HCT116 (cell line): ENCODE measurements at regions not wholly inside any gene's neighbourhood (a gene's known extent, or its start where the extent isn't known, plus 50 kb on each side); places are given as distances from the start of the nearest gene placed in this dataset.

Experiments
- ATAC-seq: fragments of 200-7000 bp; cut with Tn5 transposase; 2 replicates; pipeline ENCODE4 v1.9.1; 2020; ENCODE audit warnings: mild to moderate bottlenecking, moderate library complexity
- BruUV-seq: library from RNA; stranded (reverse); fragments of 400-500 nt; replicated peaks from 2 replicates; lab custom pipeline; 2021; lab: Mats Ljungman, UMichigan
- CTCF ChIA-PET: fragments of 300-600 bp; sonication (Branson Sonifier 250); formaldehyde crosslinking; loops from one replicate; lab custom pipeline; 2021; ENCODE audit warnings: antibody characterized with exemption; lab: Charles Lee
- POLR2A ChIA-PET: fragments of 300-600, 350-600 bp; sonication (Branson Sonifier 250); formaldehyde crosslinking; loops from one replicate; lab custom pipeline; 2021; ENCODE audit warnings: antibody characterized with exemption; lab: Charles Lee
- RAD21 ChIA-PET, 2 experiments: fragments of 300-600 bp; sonication (Branson Sonifier 250); formaldehyde crosslinking; loops; one replicate each; lab custom pipeline; 2023; ENCODE audit warnings: low total read pairs in 2 of 2; ENCODE audit not compliant: uncharacterized antibody in 2 of 2, unreplicated experiment in 2 of 2, low non-redundant PET in 1 of 2; lab: Charles Lee
- DNase-seq: peaks from one replicate; pipeline ENCODE4 v3.0.0-alpha.2; 2010; ENCODE audit warnings: low read depth, low spot score
- H2AFZ ChIP-seq: fragments of 200-600 bp; shearing (Covaris generic), sonication (generic); 2 replicates; pipeline ENCODE4 v1.6.1; 2017; ENCODE audit warnings: low read depth, mixed run types, mixed read lengths, antibody characterized with exemption, low read length; ENCODE audit not compliant: poor library complexity, severe bottlenecking
- H3K27ac ChIP-seq: 2 replicates; pipeline ENCODE4 v1.5.1; 2012; ENCODE audit warnings: low read depth, low read length
- H3K27me3 ChIP-seq: fragments of 200-600 bp; sonication (generic); 2 replicates; pipeline ENCODE4 v1.6.1; 2016; ENCODE audit warnings: mixed run types, low read length, mixed read lengths; ENCODE audit not compliant: insufficient read depth
- H3K36me3 ChIP-seq, 2 experiments: fragments of 200-500 bp in 1 of 2; fragments of 200-600 bp in 1 of 2; sonication (Bioruptor generic) in 1 of 2; sonication (generic) in 1 of 2; 2 replicates each; pipeline versions ENCODE4 v1.5.1 to v1.6.1; 2014 to 2016; ENCODE audit warnings: low read length in 2 of 2, inconsistent platforms in 1 of 2, mixed read lengths in 1 of 2, mixed run types in 1 of 2; ENCODE audit not compliant: insufficient read depth in 2 of 2, control insufficient read depth in 1 of 2
- H3K4me1 ChIP-seq, 2 experiments: fragments of 200-600 bp in 1 of 2; sonication (generic) in 1 of 2; 2 replicates each; pipeline versions ENCODE4 v1.5.1 to v1.6.1; 2012 to 2017; ENCODE audit warnings: low read length in 2 of 2, inconsistent platforms in 1 of 2, mild to moderate bottlenecking in 1 of 2, mixed read lengths in 1 of 2, mixed run types in 1 of 2, moderate library complexity in 1 of 2; ENCODE audit not compliant: insufficient read depth in 2 of 2, control insufficient read depth in 1 of 2
- H3K4me2 ChIP-seq: fragments of 200-600 bp; sonication (generic); 2 replicates; pipeline ENCODE4 v1.6.1; 2017; ENCODE audit warnings: mixed run types, low read length, mixed read lengths
- H3K4me3 ChIP-seq, 2 experiments: fragments of 200-600 bp in 1 of 2; sonication (generic) in 1 of 2; replicated peaks in 1 of 2; 2 replicates each; pipeline ENCODE4 v1.5.1; 2011 to 2016; ENCODE audit warnings: low read length in 2 of 2, control low read depth in 1 of 2, low read depth in 1 of 2, mild to moderate bottlenecking in 1 of 2, mixed read lengths in 1 of 2, mixed run types in 1 of 2
- H3K79me2 ChIP-seq: fragments of 200-600 bp; sonication (generic); 2 replicates; pipeline ENCODE4 v1.6.1; 2017; ENCODE audit warnings: mild to moderate bottlenecking, mixed run types, low read length, moderate library complexity, mixed read lengths; ENCODE audit not compliant: insufficient read depth
- H3K9ac ChIP-seq: fragments of 200-600 bp; sonication (generic); 2 replicates; pipeline ENCODE4 v1.6.1; 2016; ENCODE audit warnings: low read length, mixed read lengths
- H3K9me2 ChIP-seq: fragments of 200-600 bp; sonication (generic), shearing (Covaris generic); 2 replicates; pipeline ENCODE4 v1.6.1; 2017; ENCODE audit warnings: mixed run types, mild to moderate bottlenecking, moderate library complexity; ENCODE audit not compliant: insufficient read depth
- H3K9me3 ChIP-seq, 2 experiments: fragments of 200-500 bp in 1 of 2; fragments of 200-600 bp in 1 of 2; sonication (Bioruptor generic) in 1 of 2; sonication (generic) in 1 of 2; 2 replicates each; pipeline ENCODE4 v1.6.1; 2014 to 2017; ENCODE audit warnings: low read length in 2 of 2, mixed read lengths in 2 of 2, inconsistent platforms in 1 of 2, low read depth in 1 of 2, mild to moderate bottlenecking in 1 of 2, mixed run types in 1 of 2, moderate library complexity in 1 of 2; ENCODE audit not compliant: control insufficient read depth in 1 of 2, insufficient read depth in 1 of 2
- H4K20me1 ChIP-seq: fragments of 200-600 bp; sonication (generic), shearing (Covaris generic); 2 replicates; pipeline ENCODE4 v1.6.1; 2017; ENCODE audit warnings: mixed run types, mild to moderate bottlenecking, moderate library complexity; ENCODE audit not compliant: insufficient read depth
- CBX3 ChIP-seq: IDR thresholded peaks from 2 replicates; pipeline ENCODE4 v1.6.1; 2012; ENCODE audit warnings: low read depth
- ELF1 ChIP-seq: IDR thresholded peaks from 2 replicates; pipeline ENCODE4 v1.6.1; 2012; ENCODE audit warnings: low read depth, borderline replicate concordance
- EZH2 ChIP-seq: fragments of 200-600 bp; sonication (generic); IDR thresholded peaks from 2 replicates; pipeline ENCODE4 v1.6.1; 2017; ENCODE audit warnings: antibody characterized with exemption, mixed run types
- FOSL1 ChIP-seq: IDR thresholded peaks from 2 replicates; pipeline ENCODE4 v1.6.1; 2012; ENCODE audit warnings: low read depth
- JUND ChIP-seq: IDR thresholded peaks from 2 replicates; pipeline ENCODE4 v1.6.1; 2012
- POLR2AphosphoS5 ChIP-seq: IDR thresholded peaks from 2 replicates; pipeline ENCODE4 v1.6.1; 2011; ENCODE audit warnings: mild to moderate bottlenecking, low read depth, low read length, moderate library complexity
- SIN3A ChIP-seq: IDR thresholded peaks from 2 replicates; pipeline ENCODE4 v1.6.1; 2012; ENCODE audit warnings: low read depth
- SRF ChIP-seq: IDR thresholded peaks from 2 replicates; pipeline ENCODE4 v1.6.1; 2012; ENCODE audit warnings: low read depth
- YY1 ChIP-seq: IDR thresholded peaks from 2 replicates; pipeline ENCODE4 v1.6.1; 2011; ENCODE audit warnings: low read length, low read depth, moderate library complexity, mild to moderate bottlenecking; ENCODE audit not compliant: insufficient replicate concordance; ENCODE audit errors: extremely low read depth
- ZNF274 ChIP-seq: fragments of 200-500 bp; sonication (Bioruptor generic); IDR thresholded peaks from 2 replicates; pipeline ENCODE4 v1.6.1; 2014; ENCODE audit warnings: mild to moderate bottlenecking, low read depth, low read length, inconsistent platforms
- intact Hi-C: fragments of 100-400 bp; cut with micrococcal nuclease; formaldehyde crosslinking; loops from 2 replicates; pipeline ENCODE4 v1.10.0; 2022
- TF ChIP-seq, protein P1 (sequence below): IDR thresholded peaks from 2 replicates; pipeline ENCODE4 v1.6.1; 2011; ENCODE audit warnings: mild to moderate bottlenecking, low read length, moderate library complexity; ENCODE audit not compliant: insufficient replicate concordance; ENCODE audit errors: extremely low read depth
- TF ChIP-seq, protein P2 (sequence below): IDR thresholded peaks from 2 replicates; pipeline ENCODE4 v1.6.1; 2012; ENCODE audit warnings: low read depth
- TF ChIP-seq, protein P3 (sequence below): IDR thresholded peaks from 2 replicates; pipeline ENCODE4 v1.6.1; 2012
- TF ChIP-seq, protein P4 (sequence below), 3 experiments: fragments of 200-600 bp in 1 of 3; sonication (generic) in 1 of 3; IDR thresholded peaks in 2 of 3; conservative IDR thresholded peaks in 1 of 3; 2 replicates each; pipeline ENCODE4 v1.5.1; 2012 to 2017; ENCODE audit warnings: low read depth in 2 of 3, low read length in 2 of 3, antibody characterized with exemption in 1 of 3, borderline replicate concordance in 1 of 3, control low read depth in 1 of 3, mild to moderate bottlenecking in 1 of 3, mixed read lengths in 1 of 3, mixed run types in 1 of 3, moderate library complexity in 1 of 3; ENCODE audit not compliant: insufficient read depth in 1 of 3

DNA sequence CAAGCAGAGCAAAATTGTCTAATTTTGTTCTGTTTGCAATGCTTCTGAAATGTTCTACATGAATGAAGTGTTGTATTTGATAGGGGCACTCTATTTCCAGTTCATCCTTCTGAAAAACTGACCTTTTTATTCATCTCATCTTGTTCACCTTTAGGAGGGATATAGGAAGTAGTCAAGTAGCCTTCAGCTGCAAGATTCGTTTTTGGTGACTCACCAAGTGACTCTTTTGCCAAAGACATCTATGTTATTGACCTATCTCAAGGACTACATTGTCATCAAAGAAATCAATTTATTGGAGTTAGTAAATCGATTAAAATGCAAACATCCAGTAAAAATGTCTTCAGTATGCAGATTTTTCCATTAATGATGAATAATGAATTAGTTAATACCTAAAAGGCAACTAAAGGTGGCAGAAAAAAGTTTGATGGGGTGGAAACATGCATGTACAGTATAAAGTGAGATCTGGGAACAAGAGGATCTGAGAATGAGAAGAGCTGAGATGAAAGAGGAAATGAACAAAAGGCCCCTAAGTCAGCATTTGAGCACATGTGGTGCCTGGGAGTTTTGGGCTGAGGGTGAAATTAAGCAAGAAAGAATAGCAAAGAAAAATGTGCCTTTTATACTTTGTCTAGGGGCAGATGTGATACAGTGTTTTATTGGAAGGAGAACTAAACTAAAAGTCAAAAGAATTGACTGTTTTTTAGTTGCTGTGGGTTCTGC is 255.1 kb upstream of the LINC00305 start (continued):
- TF ChIP-seq, protein P1, sequence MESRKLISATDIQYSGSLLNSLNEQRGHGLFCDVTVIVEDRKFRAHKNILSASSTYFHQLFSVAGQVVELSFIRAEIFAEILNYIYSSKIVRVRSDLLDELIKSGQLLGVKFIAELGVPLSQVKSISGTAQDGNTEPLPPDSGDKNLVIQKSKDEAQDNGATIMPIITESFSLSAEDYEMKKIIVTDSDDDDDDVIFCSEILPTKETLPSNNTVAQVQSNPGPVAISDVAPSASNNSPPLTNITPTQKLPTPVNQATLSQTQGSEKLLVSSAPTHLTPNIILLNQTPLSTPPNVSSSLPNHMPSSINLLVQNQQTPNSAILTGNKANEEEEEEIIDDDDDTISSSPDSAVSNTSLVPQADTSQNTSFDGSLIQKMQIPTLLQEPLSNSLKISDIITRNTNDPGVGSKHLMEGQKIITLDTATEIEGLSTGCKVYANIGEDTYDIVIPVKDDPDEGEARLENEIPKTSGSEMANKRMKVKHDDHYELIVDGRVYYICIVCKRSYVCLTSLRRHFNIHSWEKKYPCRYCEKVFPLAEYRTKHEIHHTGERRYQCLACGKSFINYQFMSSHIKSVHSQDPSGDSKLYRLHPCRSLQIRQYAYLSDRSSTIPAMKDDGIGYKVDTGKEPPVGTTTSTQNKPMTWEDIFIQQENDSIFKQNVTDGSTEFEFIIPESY, result no peak

DNA sequence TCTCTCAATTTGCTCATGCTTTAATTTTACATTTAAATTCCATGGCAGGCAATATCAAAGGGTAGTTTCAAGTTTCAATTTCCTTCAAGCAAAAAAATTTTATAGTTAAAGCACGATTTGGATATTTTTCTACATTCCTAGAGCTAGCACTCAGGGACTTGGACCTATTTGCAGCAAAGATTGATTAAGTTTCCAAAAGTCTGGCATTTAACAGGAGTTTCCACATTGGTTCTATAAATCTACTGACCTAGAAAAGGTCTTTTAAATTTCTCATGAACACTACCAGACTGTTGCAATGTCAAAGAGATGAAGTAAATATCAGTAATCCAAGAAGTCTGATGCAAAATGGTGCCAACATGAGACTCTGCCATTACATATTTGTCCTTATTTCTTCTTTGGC is 253.7 kb upstream of the LINC00305 start:
- intact Hi-C loops, result no loop called here
- H3K9ac ChIP-seq, result no peak overlapping the region
- no peak overlapping the region for H3K4me2 ChIP-seq
- ATAC-seq (no peak), DNase-seq (no peak)
- RAD21 ChIA-PET, result no interaction called here
- no peak for TF ChIP-seq SIN3A
- no peak for TF ChIP-seq JUND
- TF ChIP-seq, protein P1, result no peak
- TF ChIP-seq EZH2, result no peak
- TF ChIP-seq, protein P2, sequence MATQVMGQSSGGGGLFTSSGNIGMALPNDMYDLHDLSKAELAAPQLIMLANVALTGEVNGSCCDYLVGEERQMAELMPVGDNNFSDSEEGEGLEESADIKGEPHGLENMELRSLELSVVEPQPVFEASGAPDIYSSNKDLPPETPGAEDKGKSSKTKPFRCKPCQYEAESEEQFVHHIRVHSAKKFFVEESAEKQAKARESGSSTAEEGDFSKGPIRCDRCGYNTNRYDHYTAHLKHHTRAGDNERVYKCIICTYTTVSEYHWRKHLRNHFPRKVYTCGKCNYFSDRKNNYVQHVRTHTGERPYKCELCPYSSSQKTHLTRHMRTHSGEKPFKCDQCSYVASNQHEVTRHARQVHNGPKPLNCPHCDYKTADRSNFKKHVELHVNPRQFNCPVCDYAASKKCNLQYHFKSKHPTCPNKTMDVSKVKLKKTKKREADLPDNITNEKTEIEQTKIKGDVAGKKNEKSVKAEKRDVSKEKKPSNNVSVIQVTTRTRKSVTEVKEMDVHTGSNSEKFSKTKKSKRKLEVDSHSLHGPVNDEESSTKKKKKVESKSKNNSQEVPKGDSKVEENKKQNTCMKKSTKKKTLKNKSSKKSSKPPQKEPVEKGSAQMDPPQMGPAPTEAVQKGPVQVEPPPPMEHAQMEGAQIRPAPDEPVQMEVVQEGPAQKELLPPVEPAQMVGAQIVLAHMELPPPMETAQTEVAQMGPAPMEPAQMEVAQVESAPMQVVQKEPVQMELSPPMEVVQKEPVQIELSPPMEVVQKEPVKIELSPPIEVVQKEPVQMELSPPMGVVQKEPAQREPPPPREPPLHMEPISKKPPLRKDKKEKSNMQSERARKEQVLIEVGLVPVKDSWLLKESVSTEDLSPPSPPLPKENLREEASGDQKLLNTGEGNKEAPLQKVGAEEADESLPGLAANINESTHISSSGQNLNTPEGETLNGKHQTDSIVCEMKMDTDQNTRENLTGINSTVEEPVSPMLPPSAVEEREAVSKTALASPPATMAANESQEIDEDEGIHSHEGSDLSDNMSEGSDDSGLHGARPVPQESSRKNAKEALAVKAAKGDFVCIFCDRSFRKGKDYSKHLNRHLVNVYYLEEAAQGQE, result no peak
- no peak for TF ChIP-seq YY1
- TF ChIP-seq POLR2AphosphoS5, result no peak
- TF ChIP-seq ZNF274, result no peak
- no peak for TF ChIP-seq ELF1
- TF ChIP-seq CBX3, result no peak
- TF ChIP-seq, protein P3, sequence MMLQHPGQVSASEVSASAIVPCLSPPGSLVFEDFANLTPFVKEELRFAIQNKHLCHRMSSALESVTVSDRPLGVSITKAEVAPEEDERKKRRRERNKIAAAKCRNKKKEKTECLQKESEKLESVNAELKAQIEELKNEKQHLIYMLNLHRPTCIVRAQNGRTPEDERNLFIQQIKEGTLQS, result no peak
- TF ChIP-seq, protein P4, sequence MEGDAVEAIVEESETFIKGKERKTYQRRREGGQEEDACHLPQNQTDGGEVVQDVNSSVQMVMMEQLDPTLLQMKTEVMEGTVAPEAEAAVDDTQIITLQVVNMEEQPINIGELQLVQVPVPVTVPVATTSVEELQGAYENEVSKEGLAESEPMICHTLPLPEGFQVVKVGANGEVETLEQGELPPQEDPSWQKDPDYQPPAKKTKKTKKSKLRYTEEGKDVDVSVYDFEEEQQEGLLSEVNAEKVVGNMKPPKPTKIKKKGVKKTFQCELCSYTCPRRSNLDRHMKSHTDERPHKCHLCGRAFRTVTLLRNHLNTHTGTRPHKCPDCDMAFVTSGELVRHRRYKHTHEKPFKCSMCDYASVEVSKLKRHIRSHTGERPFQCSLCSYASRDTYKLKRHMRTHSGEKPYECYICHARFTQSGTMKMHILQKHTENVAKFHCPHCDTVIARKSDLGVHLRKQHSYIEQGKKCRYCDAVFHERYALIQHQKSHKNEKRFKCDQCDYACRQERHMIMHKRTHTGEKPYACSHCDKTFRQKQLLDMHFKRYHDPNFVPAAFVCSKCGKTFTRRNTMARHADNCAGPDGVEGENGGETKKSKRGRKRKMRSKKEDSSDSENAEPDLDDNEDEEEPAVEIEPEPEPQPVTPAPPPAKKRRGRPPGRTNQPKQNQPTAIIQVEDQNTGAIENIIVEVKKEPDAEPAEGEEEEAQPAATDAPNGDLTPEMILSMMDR (IDR thresholded peaks at IDR 0.05 in 2 of 3, conservative IDR thresholded peaks at IDR 0.05 in 1 of 3; ENCODE audit: borderline replicate concordance in 1 of 3, insufficient read depth in 1 of 3, low read depth in 2 of 3, low read length in 2 of 3), result no peak
- no peak for TF ChIP-seq FOSL1
- TF ChIP-seq SRF, result no peak
- H3K9me3 ChIP-seq, result peaks cover 8 to 33% of the 10 kb centered on the region in 2 experiments; a peak in 2 of 4 replicates
- no peaks in the 10 kb centered on the region for H4K20me1 ChIP-seq
- no peak overlapping the region for H3K27ac ChIP-seq
- BruUV-seq, result no TSS peak
- H2AFZ ChIP-seq, result no peak overlapping the region
- no peaks in the 10 kb centered on the region for H3K9me2 ChIP-seq
- no peaks in the 10 kb centered on the region for H3K79me2 ChIP-seq
- H3K4me3 ChIP-seq, result no peak overlapping the region
- POLR2A ChIA-PET, result no interaction called here
- H3K4me1 ChIP-seq, result no peaks in the 10 kb centered on the region
- H3K36me3 ChIP-seq, result no peaks in the 10 kb centered on the region
- H3K27me3 ChIP-seq, result no peaks in the 10 kb centered on the region
- CTCF ChIA-PET, result no interaction called here
